Nephron (organoid): ENCODE measurements at regions not wholly inside any gene's neighbourhood (a gene's known extent, or its start where the extent isn't known, plus 50 kb on each side); places are given as distances from the start of the nearest gene placed in this dataset.

Experiments
- H3K27ac Mint-ChIP-seq, 3 experiments: 2 replicates each; pipeline ENCODE4 v1.8.0; 2020; ENCODE audit warnings: mixed read lengths in 3 of 3, mild to moderate bottlenecking in 2 of 3, moderate library complexity in 1 of 3
- H3K27me3 Mint-ChIP-seq: 2 replicates; pipeline ENCODE4 v1.8.0; 2021; ENCODE audit warnings: low read depth, mild to moderate bottlenecking, moderate library complexity, mixed read lengths
- H3K36me3 Mint-ChIP-seq: 2 replicates; pipeline ENCODE4 v1.8.0; 2020; ENCODE audit warnings: low read depth, mixed read lengths
- H3K4me1 Mint-ChIP-seq: 2 replicates; pipeline ENCODE4 v1.8.0; 2020; ENCODE audit warnings: mixed read lengths
- H3K4me3 Mint-ChIP-seq, 3 experiments: 2 replicates each; pipeline ENCODE4 v1.8.0; 2020; ENCODE audit warnings: mild to moderate bottlenecking in 3 of 3, mixed read lengths in 3 of 3, moderate library complexity in 2 of 3
- H3K9me3 Mint-ChIP-seq: 2 replicates; pipeline ENCODE4 v1.8.0; 2020; ENCODE audit warnings: mixed read lengths
- TF ChIP-seq, protein P1 (sequence below), 3 experiments: fragments of 200-600 bp; sonication (generic); IDR thresholded peaks; one replicate each; pipeline ENCODE4 v1.5.0; 2021; ENCODE audit warnings: antibody characterized with exemption in 3 of 3; ENCODE audit not compliant: unreplicated experiment in 3 of 3

DNA sequence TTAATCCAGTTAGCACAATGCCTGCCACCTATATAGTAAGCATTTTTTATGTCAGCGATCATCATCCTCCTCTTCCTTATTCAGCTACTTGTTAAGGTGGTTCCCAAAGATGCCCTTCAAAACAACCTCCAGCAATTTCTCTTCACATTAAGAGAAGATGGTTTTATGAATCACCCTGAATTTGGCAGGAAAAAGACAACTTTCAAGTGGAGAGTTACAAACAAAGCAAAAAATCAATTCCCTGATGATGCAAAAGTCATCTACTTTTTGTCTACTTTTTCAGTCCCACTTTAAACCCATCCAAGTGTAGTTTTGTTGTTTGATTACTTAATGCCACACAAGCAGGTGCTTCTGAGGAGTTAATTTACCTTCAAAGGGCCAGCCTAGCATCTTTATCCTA, 139.1 kb upstream of the SERP2 start:
- H3K36me3 Mint-ChIP-seq: no peaks in the 10 kb centered on the region
- TF ChIP-seq, protein P1, sequence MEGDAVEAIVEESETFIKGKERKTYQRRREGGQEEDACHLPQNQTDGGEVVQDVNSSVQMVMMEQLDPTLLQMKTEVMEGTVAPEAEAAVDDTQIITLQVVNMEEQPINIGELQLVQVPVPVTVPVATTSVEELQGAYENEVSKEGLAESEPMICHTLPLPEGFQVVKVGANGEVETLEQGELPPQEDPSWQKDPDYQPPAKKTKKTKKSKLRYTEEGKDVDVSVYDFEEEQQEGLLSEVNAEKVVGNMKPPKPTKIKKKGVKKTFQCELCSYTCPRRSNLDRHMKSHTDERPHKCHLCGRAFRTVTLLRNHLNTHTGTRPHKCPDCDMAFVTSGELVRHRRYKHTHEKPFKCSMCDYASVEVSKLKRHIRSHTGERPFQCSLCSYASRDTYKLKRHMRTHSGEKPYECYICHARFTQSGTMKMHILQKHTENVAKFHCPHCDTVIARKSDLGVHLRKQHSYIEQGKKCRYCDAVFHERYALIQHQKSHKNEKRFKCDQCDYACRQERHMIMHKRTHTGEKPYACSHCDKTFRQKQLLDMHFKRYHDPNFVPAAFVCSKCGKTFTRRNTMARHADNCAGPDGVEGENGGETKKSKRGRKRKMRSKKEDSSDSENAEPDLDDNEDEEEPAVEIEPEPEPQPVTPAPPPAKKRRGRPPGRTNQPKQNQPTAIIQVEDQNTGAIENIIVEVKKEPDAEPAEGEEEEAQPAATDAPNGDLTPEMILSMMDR (IDR thresholded peaks at IDR 0.05; ENCODE audit: unreplicated experiment in 3 of 3): no peak
- no peaks in the 10 kb centered on the region for H3K9me3 Mint-ChIP-seq

DNA sequence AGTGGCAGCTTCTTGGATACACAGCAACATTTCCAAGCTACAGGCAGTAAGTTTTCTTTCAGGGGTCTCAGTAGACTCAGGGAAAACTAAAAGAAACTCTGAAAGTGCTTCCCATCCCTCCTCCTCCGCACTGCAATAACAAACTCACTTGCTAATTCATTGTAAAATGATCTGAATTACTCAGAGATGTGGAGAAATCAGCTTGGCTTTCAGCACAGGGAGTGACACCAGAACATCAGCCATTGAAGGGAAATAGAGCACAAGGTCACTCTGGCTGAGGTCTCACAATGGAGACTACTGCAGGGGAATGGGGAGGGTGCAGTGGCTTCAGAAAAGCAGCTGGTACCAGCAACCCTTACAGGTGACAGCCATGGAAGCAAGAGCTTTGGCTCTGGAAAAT, 137.3 kb upstream of the SERP2 start:
- TF ChIP-seq, protein P1 (IDR thresholded peaks at IDR 0.05; ENCODE audit: unreplicated experiment in 3 of 3): no peak
- peaks cover 3% of the 10 kb centered on the region for H3K27me3 Mint-ChIP-seq
- peaks cover 56% of the 10 kb centered on the region for H3K4me1 Mint-ChIP-seq
- H3K4me3 Mint-ChIP-seq: no peak overlapping the region
- no peaks in the 10 kb centered on the region for H3K36me3 Mint-ChIP-seq
- no peaks in the 10 kb centered on the region for H3K9me3 Mint-ChIP-seq
- peak overlapping the region; percentile 14 to 90 (median 82) for H3K27ac Mint-ChIP-seq

More for the DNA sequence above, 139.1 kb upstream of the SERP2 start:
- Mint-ChIP-seq H3K27ac (peak overlapping the region in 1 of 3 experiments; percentile 5), H3K4me3 (no peak overlapping the region), H3K27me3 (peaks cover 3% of the 10 kb centered on the region), H3K4me1 (peaks cover 56% of the 10 kb centered on the region)

DNA sequence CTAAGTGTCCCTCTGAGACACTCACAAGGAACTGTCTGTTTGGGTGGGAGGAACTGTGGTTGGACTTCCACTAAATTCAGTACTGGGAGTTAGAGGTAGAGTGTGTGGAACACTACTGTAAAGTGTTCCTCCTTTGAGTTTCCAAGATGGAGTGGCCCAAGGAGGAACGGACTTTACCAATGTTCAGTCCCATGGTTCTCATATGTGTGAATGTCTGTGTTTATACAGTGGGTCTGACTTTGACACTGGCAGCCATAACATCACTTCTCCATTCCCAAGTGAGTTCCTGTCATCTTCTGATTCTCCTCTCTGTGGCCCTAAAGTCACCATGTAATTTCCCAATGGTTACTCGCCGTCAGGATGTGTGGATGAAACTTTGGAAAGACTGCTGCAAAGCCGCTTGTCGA, 136.8 kb upstream of the SERP2 start:
- no peaks in the 10 kb centered on the region for H3K9me3 Mint-ChIP-seq
- peaks cover 52% of the 10 kb centered on the region for H3K4me1 Mint-ChIP-seq
- peaks cover 3% of the 10 kb centered on the region for H3K27me3 Mint-ChIP-seq
- H3K36me3 Mint-ChIP-seq: no peaks in the 10 kb centered on the region
- no peak overlapping the region for H3K4me3 Mint-ChIP-seq
- TF ChIP-seq, protein P1 (IDR thresholded peaks at IDR 0.05; ENCODE audit: unreplicated experiment in 3 of 3): no peak
- peak overlapping the region; percentile 14 to 94 (median 90) for H3K27ac Mint-ChIP-seq

DNA sequence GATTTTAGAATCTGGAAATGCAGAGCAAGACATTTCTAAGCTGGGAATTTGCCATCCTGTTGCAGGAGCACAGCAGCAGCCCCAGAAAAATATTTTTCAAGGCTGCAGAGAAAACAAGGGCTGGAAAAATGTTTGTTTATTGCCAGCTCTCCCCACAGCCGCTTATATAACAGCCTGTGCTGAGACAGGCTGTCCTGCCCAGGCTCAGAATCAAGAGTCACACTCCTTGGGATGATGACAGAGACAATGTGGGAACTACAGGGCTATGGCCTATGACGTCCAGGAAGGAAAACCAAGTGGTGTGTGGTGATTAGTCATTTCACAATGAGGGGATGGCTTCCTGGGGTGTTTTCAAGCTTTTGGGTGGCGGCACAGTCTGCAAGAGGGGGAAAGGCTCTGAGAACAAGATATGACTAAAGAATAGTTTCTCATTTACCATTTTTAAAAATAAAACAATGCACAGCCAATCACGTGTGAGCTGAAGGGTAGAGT, 136.3 kb upstream of the SERP2 start:
- Mint-ChIP-seq H3K4me1 (peaks cover 47% of the 10 kb centered on the region), H3K27ac (peak overlapping the region; percentile 71 to 94 (median 90)), H3K9me3 (no peaks in the 10 kb centered on the region), H3K27me3 (peaks cover 3% of the 10 kb centered on the region), H3K36me3 (no peaks in the 10 kb centered on the region), H3K4me3 (no peak overlapping the region)
- TF ChIP-seq, protein P1 (IDR thresholded peaks at IDR 0.05; ENCODE audit: unreplicated experiment in 3 of 3): no peak

DNA sequence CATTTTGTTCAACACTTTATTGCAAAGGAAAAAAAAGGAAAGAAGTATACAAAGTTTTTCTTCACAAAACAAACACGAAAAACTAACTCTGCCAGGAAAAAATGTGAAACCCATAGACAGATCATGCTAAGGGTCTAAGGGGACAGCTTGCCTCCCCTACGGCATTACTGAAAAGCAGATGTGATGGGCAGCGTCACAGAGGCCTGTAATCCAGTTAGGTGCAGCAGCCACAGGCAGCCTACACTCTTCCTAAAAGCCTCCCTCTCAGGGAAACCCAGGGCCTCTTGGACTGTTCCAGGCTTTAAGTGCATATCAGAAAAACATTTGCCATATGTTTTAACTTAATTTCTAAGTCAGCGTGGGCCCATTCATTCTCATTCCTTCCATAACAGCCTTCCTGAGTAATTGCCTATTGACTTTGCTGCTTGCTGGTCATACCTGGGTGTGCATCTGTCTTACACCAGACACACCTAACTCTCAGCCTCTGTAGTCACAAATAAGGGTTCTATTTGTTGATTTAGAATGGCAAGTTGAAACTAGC, 135.7 kb upstream of the SERP2 start:
- H3K4me1 Mint-ChIP-seq: peaks cover 46% of the 10 kb centered on the region
- no peak overlapping the region for H3K4me3 Mint-ChIP-seq
- TF ChIP-seq, protein P1 (IDR thresholded peaks at IDR 0.05; ENCODE audit: unreplicated experiment in 3 of 3): no peak

DNA sequence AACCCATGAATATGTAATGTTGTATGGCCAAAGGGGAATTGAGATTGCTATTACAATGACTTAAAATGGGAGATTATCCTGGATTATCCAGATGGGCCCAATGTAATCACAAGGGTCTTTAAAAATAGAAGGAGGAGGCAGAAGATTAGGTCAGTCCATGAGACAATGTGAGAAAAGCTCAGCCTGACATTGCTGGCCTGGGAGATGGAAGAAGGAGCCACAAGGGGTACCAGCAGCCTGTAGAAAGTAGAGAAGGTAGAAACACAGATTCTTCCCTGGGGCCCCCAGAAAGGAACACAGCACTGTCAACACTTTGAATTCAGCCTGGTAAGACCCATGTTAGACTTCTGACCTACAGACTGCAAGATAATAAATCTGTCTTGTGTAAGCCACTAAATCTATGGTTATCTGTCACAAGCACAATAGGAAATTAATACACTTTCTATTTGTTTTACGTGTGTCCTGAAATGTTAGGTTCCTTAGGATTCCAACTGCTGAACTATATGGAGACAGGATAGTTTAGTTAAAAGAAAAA, 132.9 kb upstream of the SERP2 start:
- peaks cover 31% of the 10 kb centered on the region for H3K4me1 Mint-ChIP-seq

More for the DNA sequence above, 135.7 kb upstream of the SERP2 start:
- H3K9me3 Mint-ChIP-seq: no peaks in the 10 kb centered on the region
- no peaks in the 10 kb centered on the region for H3K36me3 Mint-ChIP-seq
- H3K27me3 Mint-ChIP-seq: peaks cover 8% of the 10 kb centered on the region
- peak overlapping the region; percentile 71 to 94 (median 90) for H3K27ac Mint-ChIP-seq

More for the DNA sequence above, 132.9 kb upstream of the SERP2 start:
- no peak overlapping the region for H3K4me3 Mint-ChIP-seq
- H3K27me3 Mint-ChIP-seq: peaks cover 5% of the 10 kb centered on the region
- H3K27ac Mint-ChIP-seq: peak overlapping the region in 2 of 3 experiments; percentile 5 to 34
- TF ChIP-seq, protein P1 (IDR thresholded peaks at IDR 0.05; ENCODE audit: unreplicated experiment in 3 of 3): no peak
- H3K9me3 Mint-ChIP-seq: no peaks in the 10 kb centered on the region
- no peaks in the 10 kb centered on the region for H3K36me3 Mint-ChIP-seq
